OCI-LY1 (cell line): ENCODE measurements at regions not wholly inside any gene's neighbourhood (a gene's known extent, or its start where the extent isn't known, plus 50 kb on each side); places are given as distances from the start of the nearest gene placed in this dataset.

Source experiments
- H2AFZ ChIP-seq: fragments of 200-600 bp; sonication (generic), shearing (Covaris generic); 2 replicates; pipeline ENCODE4 v1.6.0; 2014; ENCODE audit warnings: antibody characterized with exemption, mild to moderate bottlenecking, low read length
- H3F3A ChIP-seq: fragments of 200-600 bp; sonication (generic), shearing (Covaris generic); 2 replicates; pipeline ENCODE4 v1.6.0; 2014; ENCODE audit warnings: mild to moderate bottlenecking, antibody characterized with exemption, low read length, moderate library complexity; ENCODE audit not compliant: insufficient read depth
- H3K27ac ChIP-seq: fragments of 200-600 bp; sonication (generic); 2 replicates; pipeline ENCODE4 v1.5.1; 2014; ENCODE audit warnings: low read length, mixed run types, mild to moderate bottlenecking, low read depth; ENCODE audit not compliant: poor library complexity, severe bottlenecking
- H3K27me3 ChIP-seq: fragments of 200-600 bp; sonication (generic); 2 replicates; pipeline ENCODE4 v1.6.0; 2014; ENCODE audit warnings: antibody characterized with exemption, mild to moderate bottlenecking, low read length, moderate library complexity; ENCODE audit not compliant: insufficient read depth
- H3K36me3 ChIP-seq: fragments of 200-600 bp; sonication (generic); 2 replicates; pipeline ENCODE4 v1.6.1; 2014; ENCODE audit warnings: mild to moderate bottlenecking, antibody characterized with exemption, low read length, moderate library complexity, mixed read lengths; ENCODE audit not compliant: insufficient read depth
- H3K4me1 ChIP-seq: fragments of 200-600 bp; sonication (generic); 2 replicates; pipeline ENCODE4 v1.5.1; 2014; ENCODE audit warnings: mild to moderate bottlenecking, low read length, moderate library complexity; ENCODE audit not compliant: insufficient read depth, severe bottlenecking
- H3K4me2 ChIP-seq: fragments of 200-600 bp; sonication (generic), shearing (Covaris generic); 2 replicates; pipeline ENCODE4 v1.6.1; 2014; ENCODE audit warnings: low read length
- H3K4me3 ChIP-seq: fragments of 200-600 bp; sonication (generic); 2 replicates; pipeline ENCODE4 v1.5.1; 2014; ENCODE audit warnings: low read length, low read depth, mild to moderate bottlenecking, mixed read lengths; ENCODE audit not compliant: poor library complexity, severe bottlenecking
- H3K79me2 ChIP-seq: fragments of 200-600 bp; shearing (Covaris generic); 2 replicates; pipeline ENCODE4 v1.6.1; 2016; ENCODE audit warnings: mixed run types, low read length, mixed read lengths; ENCODE audit not compliant: insufficient read depth
- H3K9ac ChIP-seq: fragments of 200-600 bp; sonication (generic), shearing (Covaris generic); 2 replicates; pipeline ENCODE4 v1.6.1; 2014; ENCODE audit warnings: mild to moderate bottlenecking, low read length, mixed read lengths
- H3K9me2 ChIP-seq: fragments of 200-600 bp; sonication (generic), shearing (Covaris generic); 2 replicates; pipeline ENCODE4 v1.6.1; 2014; ENCODE audit warnings: low read depth, mild to moderate bottlenecking, low read length, mixed read lengths
- H3K9me3 ChIP-seq: fragments of 200-600 bp; shearing (Covaris generic); 2 replicates; pipeline ENCODE4 v1.6.1; 2014; ENCODE audit warnings: low read length, mixed read lengths
- H4K20me1 ChIP-seq: fragments of 200-600 bp; sonication (generic), shearing (Covaris generic); 2 replicates; pipeline ENCODE4 v1.6.0; 2016; ENCODE audit warnings: mild to moderate bottlenecking, low read length; ENCODE audit not compliant: insufficient read depth
- CTCF ChIP-seq: fragments of 200-600 bp; sonication (generic), shearing (Covaris generic); IDR thresholded peaks from 2 replicates; pipeline ENCODE4 v1.5.1; 2017; ENCODE audit warnings: mild to moderate bottlenecking, antibody characterized with exemption, low read length, moderate library complexity, mixed read lengths
- EZH2 ChIP-seq: fragments of 200-600 bp; sonication (generic), shearing (Covaris generic); IDR thresholded peaks from 2 replicates; pipeline ENCODE4 v1.8.0; 2017; ENCODE audit warnings: borderline replicate concordance, mixed run types, mild to moderate bottlenecking, antibody characterized with exemption, low read length, moderate library complexity, mixed read lengths

- no peaks in the 10 kb centered on the region for H3K4me1 ChIP-seq
- no peaks in the 10 kb centered on the region for H4K20me1 ChIP-seq
- H2AFZ ChIP-seq, result no peak overlapping the region
- no peaks in the 10 kb centered on the region for H3K9me3 ChIP-seq
- H3K4me3 ChIP-seq, result no peak overlapping the region
- no peaks in the 10 kb centered on the region for H3K79me2 ChIP-seq
- no peaks in the 10 kb centered on the region for H3K36me3 ChIP-seq
- H3K9me2 ChIP-seq, result no peaks in the 10 kb centered on the region
- H3K27me3 ChIP-seq, result no peaks in the 10 kb centered on the region
- no peak overlapping the region for H3K27ac ChIP-seq
- TF ChIP-seq CTCF, result no peak
- TF ChIP-seq EZH2, result no peak
- H3K9ac ChIP-seq, result no peak overlapping the region
- H3F3A ChIP-seq, result no peaks in the 10 kb centered on the region
- no peak overlapping the region for H3K4me2 ChIP-seq
Observed at GRCh38 chr2:4995466-4995865, 696.7 kb upstream of the SOX11 start.

GRCh38 chr2:5007596-5007995 is 684.6 kb upstream of the SOX11 start:
- H3K79me2 ChIP-seq, result no peaks in the 10 kb centered on the region
- no peaks in the 10 kb centered on the region for H3K27me3 ChIP-seq
- H3K4me3 ChIP-seq, result no peak overlapping the region
- no peaks in the 10 kb centered on the region for H3K4me1 ChIP-seq
- no peaks in the 10 kb centered on the region for H3F3A ChIP-seq
- H3K4me2 ChIP-seq, result no peak overlapping the region
- no peaks in the 10 kb centered on the region for H3K9me3 ChIP-seq
- H3K36me3 ChIP-seq, result no peaks in the 10 kb centered on the region
- no peaks in the 10 kb centered on the region for H3K9me2 ChIP-seq
- TF ChIP-seq CTCF, result no peak
- TF ChIP-seq EZH2, result no peak
- no peak overlapping the region for H3K27ac ChIP-seq
- no peaks in the 10 kb centered on the region for H4K20me1 ChIP-seq
- H2AFZ ChIP-seq, result no peak overlapping the region
- H3K9ac ChIP-seq, result no peak overlapping the region

- no peak overlapping the region for H3K4me3 ChIP-seq
- TF ChIP-seq CTCF (no peak), EZH2 (no peak)
- no peaks in the 10 kb centered on the region for H3K4me1 ChIP-seq
- no peak overlapping the region for H2AFZ ChIP-seq
- H3K27me3 ChIP-seq, result no peaks in the 10 kb centered on the region
- no peak overlapping the region for H3K4me2 ChIP-seq
- H3K27ac ChIP-seq, result no peak overlapping the region
- H3K9ac ChIP-seq, result no peak overlapping the region
- no peaks in the 10 kb centered on the region for H4K20me1 ChIP-seq
- no peaks in the 10 kb centered on the region for H3K79me2 ChIP-seq
- H3K9me3 ChIP-seq, result peaks cover 4% of the 10 kb centered on the region; the same call in 1 of the 2 replicates
- no peaks in the 10 kb centered on the region for H3K9me2 ChIP-seq
- H3F3A ChIP-seq, result peaks cover 10% of the 10 kb centered on the region
- no peaks in the 10 kb centered on the region for H3K36me3 ChIP-seq
Observed at GRCh38 chr2:5019324-5019723, 672.9 kb upstream of the SOX11 start.
